ENCODE measurements at regions not wholly inside any gene's neighbourhood (a gene's known extent, or its start where the extent isn't known, plus 50 kb on each side); places are given as distances from the start of the nearest gene placed in this dataset.

- no peak overlapping the region for H3K27ac ChIP-seq
- no peak for TF ChIP-seq ZFX (IDR thresholded peaks at IDR 0.05)
- TF ChIP-seq, protein P1, sequence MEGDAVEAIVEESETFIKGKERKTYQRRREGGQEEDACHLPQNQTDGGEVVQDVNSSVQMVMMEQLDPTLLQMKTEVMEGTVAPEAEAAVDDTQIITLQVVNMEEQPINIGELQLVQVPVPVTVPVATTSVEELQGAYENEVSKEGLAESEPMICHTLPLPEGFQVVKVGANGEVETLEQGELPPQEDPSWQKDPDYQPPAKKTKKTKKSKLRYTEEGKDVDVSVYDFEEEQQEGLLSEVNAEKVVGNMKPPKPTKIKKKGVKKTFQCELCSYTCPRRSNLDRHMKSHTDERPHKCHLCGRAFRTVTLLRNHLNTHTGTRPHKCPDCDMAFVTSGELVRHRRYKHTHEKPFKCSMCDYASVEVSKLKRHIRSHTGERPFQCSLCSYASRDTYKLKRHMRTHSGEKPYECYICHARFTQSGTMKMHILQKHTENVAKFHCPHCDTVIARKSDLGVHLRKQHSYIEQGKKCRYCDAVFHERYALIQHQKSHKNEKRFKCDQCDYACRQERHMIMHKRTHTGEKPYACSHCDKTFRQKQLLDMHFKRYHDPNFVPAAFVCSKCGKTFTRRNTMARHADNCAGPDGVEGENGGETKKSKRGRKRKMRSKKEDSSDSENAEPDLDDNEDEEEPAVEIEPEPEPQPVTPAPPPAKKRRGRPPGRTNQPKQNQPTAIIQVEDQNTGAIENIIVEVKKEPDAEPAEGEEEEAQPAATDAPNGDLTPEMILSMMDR (conservative IDR thresholded peaks at IDR 0.05) = no peak
Measured at GRCh38 chr7:49111706-49112105, 187.4 kb downstream of the CDC14C start.

DNA sequence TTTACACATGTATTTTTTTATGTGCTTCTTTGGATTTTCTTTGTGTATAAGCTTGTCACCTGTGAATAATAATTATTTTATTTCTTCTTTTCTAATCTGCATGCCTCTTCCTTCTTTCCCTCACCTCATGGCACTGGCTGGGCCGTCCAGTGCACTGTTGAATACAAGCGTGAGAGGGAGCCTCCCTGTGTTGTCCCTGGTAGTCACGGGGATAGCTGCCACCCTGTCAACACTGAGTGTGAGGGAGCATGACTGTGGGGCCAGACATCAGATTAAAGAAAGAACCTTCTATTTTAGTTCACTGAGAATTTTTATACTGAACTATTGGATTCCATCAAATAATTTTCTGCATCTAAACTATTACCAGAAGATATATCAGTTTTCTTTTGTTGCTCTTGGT is 187.9 kb downstream of the CDC14C start:
- H3K27ac ChIP-seq = no peak overlapping the region
- TF ChIP-seq ZFX (IDR thresholded peaks at IDR 0.05) = no peak
- TF ChIP-seq, protein P1 (conservative IDR thresholded peaks at IDR 0.05) = no peak

DNA sequence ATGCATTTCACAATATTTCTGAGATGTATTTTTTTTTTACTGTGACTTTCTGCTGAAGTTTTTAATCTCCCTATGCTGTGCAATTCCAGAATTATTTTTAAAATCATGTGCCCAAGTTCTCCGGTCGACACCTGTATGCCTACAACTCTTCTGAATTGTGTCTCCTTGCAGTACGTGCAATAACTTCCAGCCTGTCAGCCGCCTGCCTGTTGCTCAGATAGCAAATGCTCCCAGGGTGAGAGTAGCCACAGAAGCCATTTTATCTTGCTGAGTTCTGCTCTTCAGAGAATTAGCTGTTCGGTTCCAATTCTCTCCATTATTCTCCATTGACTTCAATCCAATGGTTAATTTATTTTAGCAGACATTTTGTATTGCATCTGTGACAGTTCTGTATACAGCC is 188.3 kb downstream of the CDC14C start:
- TF ChIP-seq, protein P1 (conservative IDR thresholded peaks at IDR 0.05) = no peak

GRCh38 chr7:49119706-49120105 is 195.4 kb downstream of the CDC14C start:
- TF ChIP-seq ZFX (IDR thresholded peaks at IDR 0.05) = no peak
- TF ChIP-seq, protein P1 (conservative IDR thresholded peaks at IDR 0.05) = no peak
- H3K27ac ChIP-seq = no peak overlapping the region

More for the DNA sequence above, 188.3 kb downstream of the CDC14C start:
- H3K27ac ChIP-seq = no peak overlapping the region

- no peak overlapping the region for H3K27ac ChIP-seq
- TF ChIP-seq, protein P1 (conservative IDR thresholded peaks at IDR 0.05) = no peak
- no peak for TF ChIP-seq ZFX (IDR thresholded peaks at IDR 0.05)
Measured at GRCh38 chr7:49125246-49125645, 200.9 kb downstream of the CDC14C start.

GRCh38 chr7:49127359-49127913 is 203.1 kb downstream of the CDC14C start:
- H3K27ac ChIP-seq = no peak overlapping the region
- TF ChIP-seq, protein P1 (conservative IDR thresholded peaks at IDR 0.05) = no peak
- no peak for TF ChIP-seq ZFX (IDR thresholded peaks at IDR 0.05)

GRCh38 chr7:49137978-49138377 is 213.6 kb downstream of the CDC14C start:
- TF ChIP-seq ZFX (IDR thresholded peaks at IDR 0.05) = no peak
- TF ChIP-seq, protein P1 (conservative IDR thresholded peaks at IDR 0.05) = no peak
- no peak overlapping the region for H3K27ac ChIP-seq

Measured in C4-2B (cell line).